ENCODE measurements at regions not wholly inside any gene's neighbourhood (a gene's known extent, or its start where the extent isn't known, plus 50 kb on each side); places are given as distances from the start of the nearest gene placed in this dataset.

- H2AFZ ChIP-seq (ENCODE audit: low read depth, low read length): no peak overlapping the region
- no peak overlapping the region for H3K9ac ChIP-seq (ENCODE audit: low read length)
- DNase-seq (ENCODE audit: low read depth) (no peak), FAIRE-seq (no peak)
- H3K27ac ChIP-seq (ENCODE audit: low read depth, low read length): no peak overlapping the region
- no peaks in the 10 kb centered on the region for H3K27me3 Mint-ChIP-seq (ENCODE audit: low read depth, unreplicated experiment)
- H3K36me3 ChIP-seq (ENCODE audit: insufficient read depth, low read length): no peaks in the 10 kb centered on the region
- no peaks in the 10 kb centered on the region for H4K20me1 ChIP-seq (ENCODE audit: insufficient read depth, low read length)
- peaks cover 3% of the 10 kb centered on the region for H3K9me3 ChIP-seq (ENCODE audit: insufficient read depth, low read depth, low read length)
- H3K4me1 ChIP-seq (ENCODE audit: insufficient read depth, low read length): no peaks in the 10 kb centered on the region
- no peaks in the 10 kb centered on the region for H3K79me2 ChIP-seq (ENCODE audit: insufficient read depth, low read length)
- H3K9me3 Mint-ChIP-seq (ENCODE audit: unreplicated experiment): peaks cover 7% of the 10 kb centered on the region
- H3K4me2 ChIP-seq (ENCODE audit: low read length): no peak overlapping the region
- no peak overlapping the region for H3K27ac Mint-ChIP-seq (ENCODE audit: unreplicated experiment)
- no peaks in the 10 kb centered on the region for H3K4me1 Mint-ChIP-seq (ENCODE audit: low read depth, unreplicated experiment)
- H3K36me3 Mint-ChIP-seq (ENCODE audit: low read depth, unreplicated experiment): no peaks in the 10 kb centered on the region
- no peak for TF ChIP-seq EZH2 (IDR thresholded peaks at IDR 0.05; ENCODE audit: insufficient read depth, low read length)
- no peak for TF ChIP-seq CTCF (IDR thresholded peaks at IDR 0.05; ENCODE audit: insufficient read depth, low read depth, low read length)
- H3K4me3 Mint-ChIP-seq (ENCODE audit: unreplicated experiment): no peak overlapping the region
- no peak overlapping the region for H3K4me3 ChIP-seq (ENCODE audit: insufficient read depth, low read depth, low read length)
- H3K27me3 ChIP-seq (ENCODE audit: insufficient read depth, low read length): no peaks in the 10 kb centered on the region
These were observed 241.2 kb downstream of the PYDC2 start for GRCh38 chr3:191702121-191702520.

DNA sequence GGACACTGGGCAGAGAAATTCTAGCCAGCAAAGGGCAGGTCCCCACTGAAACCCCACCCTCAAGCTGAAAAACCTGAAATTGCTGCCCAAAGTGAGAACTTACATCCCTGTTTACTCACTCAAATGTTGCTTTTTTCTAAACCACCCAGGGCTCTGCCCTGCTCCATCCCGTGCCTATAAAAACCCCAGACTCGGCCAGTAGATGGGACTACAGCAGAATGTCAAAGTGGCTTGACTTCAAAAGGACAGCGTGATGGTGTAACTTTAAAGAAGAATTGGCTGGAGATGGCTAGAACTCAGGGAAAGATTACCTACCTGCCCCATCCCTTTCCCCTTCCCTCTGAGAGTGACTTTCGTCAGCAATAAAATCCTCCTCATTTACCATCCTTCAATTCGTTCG, 246.9 kb downstream of the PYDC2 start:
- H3K4me2 ChIP-seq (ENCODE audit: low read length): no peak overlapping the region
- H3K36me3 ChIP-seq (ENCODE audit: insufficient read depth, low read length): no peaks in the 10 kb centered on the region
- H3K27ac ChIP-seq (ENCODE audit: low read depth, low read length): no peak overlapping the region
- H4K20me1 ChIP-seq (ENCODE audit: insufficient read depth, low read length): no peaks in the 10 kb centered on the region
- H3K4me3 Mint-ChIP-seq (ENCODE audit: unreplicated experiment): no peak overlapping the region
- DNase-seq (ENCODE audit: low read depth) (no peak), FAIRE-seq (no peak)
- H3K27ac Mint-ChIP-seq (ENCODE audit: unreplicated experiment): no peak overlapping the region
- no peak overlapping the region for H3K4me3 ChIP-seq (ENCODE audit: insufficient read depth, low read depth, low read length)
- H3K9me3 ChIP-seq (ENCODE audit: insufficient read depth, low read depth, low read length): no peaks in the 10 kb centered on the region
- H3K36me3 Mint-ChIP-seq (ENCODE audit: low read depth, unreplicated experiment): no peaks in the 10 kb centered on the region
- H3K27me3 ChIP-seq (ENCODE audit: insufficient read depth, low read length): no peaks in the 10 kb centered on the region
- H3K9ac ChIP-seq (ENCODE audit: low read length): no peak overlapping the region
- H3K79me2 ChIP-seq (ENCODE audit: insufficient read depth, low read length): no peaks in the 10 kb centered on the region
- no peak for TF ChIP-seq EZH2 (IDR thresholded peaks at IDR 0.05; ENCODE audit: insufficient read depth, low read length)
- no peak for TF ChIP-seq CTCF (IDR thresholded peaks at IDR 0.05; ENCODE audit: insufficient read depth, low read depth, low read length)
- no peaks in the 10 kb centered on the region for H3K9me3 Mint-ChIP-seq (ENCODE audit: unreplicated experiment)
- no peaks in the 10 kb centered on the region for H3K4me1 ChIP-seq (ENCODE audit: insufficient read depth, low read length)
- H3K27me3 Mint-ChIP-seq (ENCODE audit: low read depth, unreplicated experiment): no peaks in the 10 kb centered on the region
- H2AFZ ChIP-seq (ENCODE audit: low read depth, low read length): no peak overlapping the region
- H3K4me1 Mint-ChIP-seq (ENCODE audit: low read depth, unreplicated experiment): no peaks in the 10 kb centered on the region

DNA sequence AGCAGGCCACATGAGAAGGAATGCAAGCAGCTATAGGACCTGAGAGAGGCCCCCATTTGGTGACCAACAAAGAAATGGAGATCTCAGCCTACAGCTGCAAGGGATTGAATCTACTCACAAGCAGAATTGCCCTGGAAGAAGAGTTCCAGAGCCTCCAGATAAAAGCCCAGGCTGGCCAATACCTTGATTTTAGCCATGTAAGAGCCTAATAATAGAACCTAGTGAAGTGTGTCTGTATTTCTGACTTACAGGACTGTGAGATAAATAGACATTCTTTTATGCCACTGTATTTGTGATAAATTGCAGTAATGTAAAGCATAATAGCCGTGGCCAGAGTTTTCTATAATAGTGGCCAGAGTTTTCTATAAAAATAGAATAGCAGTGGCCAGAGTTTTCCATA, 254.6 kb downstream of the PYDC2 start:
- Histone ChIP-seq H3K9me3 (ENCODE audit: insufficient read depth, low read depth, low read length) (no peaks in the 10 kb centered on the region), H3K4me2 (ENCODE audit: low read length) (no peak overlapping the region), H3K9ac (ENCODE audit: low read length) (no peak overlapping the region), H2AFZ (ENCODE audit: low read depth, low read length) (no peak overlapping the region), H3K27me3 (ENCODE audit: insufficient read depth, low read length) (no peaks in the 10 kb centered on the region), H3K36me3 (ENCODE audit: insufficient read depth, low read length) (no peaks in the 10 kb centered on the region), H4K20me1 (ENCODE audit: insufficient read depth, low read length) (no peaks in the 10 kb centered on the region), H3K4me3 (ENCODE audit: insufficient read depth, low read depth, low read length) (no peak overlapping the region), H3K79me2 (ENCODE audit: insufficient read depth, low read length) (no peaks in the 10 kb centered on the region), H3K27ac (ENCODE audit: low read depth, low read length) (no peak overlapping the region), H3K4me1 (ENCODE audit: insufficient read depth, low read length) (no peaks in the 10 kb centered on the region)
- H3K9me3 Mint-ChIP-seq (ENCODE audit: unreplicated experiment): no peaks in the 10 kb centered on the region
- DNase-seq (ENCODE audit: low read depth) (no peak), FAIRE-seq (no peak)
- no peaks in the 10 kb centered on the region for H3K4me1 Mint-ChIP-seq (ENCODE audit: low read depth, unreplicated experiment)
- H3K27ac Mint-ChIP-seq (ENCODE audit: unreplicated experiment): no peak overlapping the region
- H3K4me3 Mint-ChIP-seq (ENCODE audit: unreplicated experiment): no peak overlapping the region
- H3K36me3 Mint-ChIP-seq (ENCODE audit: low read depth, unreplicated experiment): no peaks in the 10 kb centered on the region
- H3K27me3 Mint-ChIP-seq (ENCODE audit: low read depth, unreplicated experiment): no peaks in the 10 kb centered on the region
- TF ChIP-seq EZH2 (IDR thresholded peaks at IDR 0.05; ENCODE audit: insufficient read depth, low read length) (no peak), CTCF (IDR thresholded peaks at IDR 0.05; ENCODE audit: insufficient read depth, low read depth, low read length) (no peak)
